ENCODE measurements at regions not wholly inside any gene's neighbourhood (a gene's known extent, or its start where the extent isn't known, plus 50 kb on each side); places are given as distances from the start of the nearest gene placed in this dataset.
"Not testable (repeated sequence)": the region's sequence is repeated elsewhere in the genome, so short reads cannot be mapped to it uniquely, and the experiment has no call there.

- no peak for DNase-seq (ENCODE audit: insufficient read length)
- FAIRE-seq: no peak
- TF ChIP-seq POLR2AphosphoS5 (IDR thresholded peaks at IDR 0.05; ENCODE audit: low read depth, low read length) (no peak), POLR2A (IDR thresholded peaks at IDR 0.05; ENCODE audit: low read depth, low read length) (no peak), TAF1 (IDR thresholded peaks at IDR 0.05; ENCODE audit: borderline replicate concordance, low read depth, low read length) (no peak)
Measured at GRCh38 chr1:60942291-60942690, 140.1 kb upstream of the NFIA start.

DNA sequence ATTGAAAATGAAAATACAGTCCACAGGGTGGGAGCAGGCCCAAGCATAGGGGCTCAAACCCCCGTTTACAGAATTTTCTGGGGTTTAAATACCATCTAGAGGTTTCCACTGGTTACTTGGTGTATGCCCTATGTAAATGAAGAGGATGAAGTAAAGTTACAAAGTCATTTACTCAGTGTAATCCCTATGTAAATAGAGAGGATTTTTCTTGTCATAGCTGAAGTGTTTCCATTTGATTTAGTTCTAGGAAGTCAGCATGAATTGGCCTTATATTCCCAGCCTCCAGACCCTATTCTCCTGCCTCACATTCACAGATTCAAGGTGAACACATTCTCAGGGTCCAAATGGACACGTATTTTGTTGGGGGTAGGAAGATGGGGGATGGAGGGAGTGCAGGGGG lies 141.7 kb upstream of the NFIA start:
- not testable (repeated sequence) for FAIRE-seq; DNase-seq (ENCODE audit: insufficient read length)

DNA sequence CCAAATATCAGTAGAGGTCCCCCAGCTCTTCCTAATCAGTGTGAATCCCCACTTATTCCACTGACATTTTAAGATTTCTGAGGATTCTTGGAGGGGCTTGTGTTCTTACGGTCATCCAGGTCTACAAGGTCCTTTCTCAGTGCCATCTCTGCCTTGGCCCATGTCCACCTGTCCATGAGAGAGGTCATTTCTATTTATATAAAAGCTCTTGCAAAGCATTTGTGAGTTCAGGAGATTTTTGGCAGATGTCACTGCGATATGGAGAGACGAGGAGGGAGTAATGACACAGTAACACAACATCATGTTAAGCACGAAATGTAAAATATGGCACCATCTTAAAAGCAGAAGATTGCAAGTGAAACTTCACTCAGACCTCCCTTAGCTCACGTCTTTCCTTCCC lies 144.6 kb upstream of the NFIA start:
- no peak for TF ChIP-seq TAF1 (IDR thresholded peaks at IDR 0.05; ENCODE audit: borderline replicate concordance, low read depth, low read length)
- TF ChIP-seq POLR2AphosphoS5 (IDR thresholded peaks at IDR 0.05; ENCODE audit: low read depth, low read length): no peak
- no peak for TF ChIP-seq POLR2A (IDR thresholded peaks at IDR 0.05; ENCODE audit: low read depth, low read length)
- no peak for FAIRE-seq

GRCh38 chr1:60936591-60937342 lies 145.6 kb upstream of the NFIA start:
- no peak for TF ChIP-seq TAF1 (IDR thresholded peaks at IDR 0.05; ENCODE audit: borderline replicate concordance, low read depth, low read length)
- no peak for TF ChIP-seq POLR2AphosphoS5 (IDR thresholded peaks at IDR 0.05; ENCODE audit: low read depth, low read length)
- TF ChIP-seq POLR2A (IDR thresholded peaks at IDR 0.05; ENCODE audit: low read depth, low read length): no peak
- DNase-seq (ENCODE audit: insufficient read length): no peak
- no peak for FAIRE-seq

More for the DNA sequence above, 144.6 kb upstream of the NFIA start:
- DNase-seq (ENCODE audit: insufficient read length): no peak

DNA sequence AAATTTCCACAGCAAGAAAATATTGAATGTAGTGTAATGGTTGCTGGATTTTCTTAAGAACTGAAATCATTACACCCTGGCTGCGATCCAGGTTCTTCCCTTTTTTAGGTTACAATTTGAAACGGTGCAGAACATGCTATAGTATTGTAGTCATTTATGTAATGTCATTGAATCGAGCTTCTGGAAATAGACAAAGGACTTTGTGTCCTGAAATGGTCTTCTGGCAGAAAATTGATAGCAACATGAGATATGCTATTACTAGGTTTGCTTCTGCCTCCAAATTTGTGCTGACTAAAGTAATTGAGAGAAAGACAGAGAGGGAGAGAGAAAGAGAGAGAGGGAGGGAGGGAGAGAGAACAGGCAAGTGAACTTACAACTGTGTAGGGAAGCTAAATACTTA lies 146.2 kb upstream of the NFIA start:
- no peak for DNase-seq (ENCODE audit: insufficient read length)

GRCh38 chr1:60935599-60936110 lies 146.7 kb upstream of the NFIA start:
- no peak for TF ChIP-seq TAF1 (IDR thresholded peaks at IDR 0.05; ENCODE audit: borderline replicate concordance, low read depth, low read length)
- no peak for TF ChIP-seq POLR2A (IDR thresholded peaks at IDR 0.05; ENCODE audit: low read depth, low read length)
- no peak for TF ChIP-seq POLR2AphosphoS5 (IDR thresholded peaks at IDR 0.05; ENCODE audit: low read depth, low read length)
- no peak for DNase-seq (ENCODE audit: insufficient read length)
- no peak for FAIRE-seq

More for the DNA sequence above, 146.2 kb upstream of the NFIA start:
- no peak for TF ChIP-seq POLR2AphosphoS5 (IDR thresholded peaks at IDR 0.05; ENCODE audit: low read depth, low read length)
- no peak for TF ChIP-seq POLR2A (IDR thresholded peaks at IDR 0.05; ENCODE audit: low read depth, low read length)
- TF ChIP-seq TAF1 (IDR thresholded peaks at IDR 0.05; ENCODE audit: borderline replicate concordance, low read depth, low read length): no peak
- FAIRE-seq: no peak

GRCh38 chr1:60930130-60930529 lies 152.2 kb upstream of the NFIA start:
- TF ChIP-seq POLR2A (IDR thresholded peaks at IDR 0.05; ENCODE audit: low read depth, low read length): no peak
- no peak for TF ChIP-seq TAF1 (IDR thresholded peaks at IDR 0.05; ENCODE audit: borderline replicate concordance, low read depth, low read length)
- TF ChIP-seq POLR2AphosphoS5 (IDR thresholded peaks at IDR 0.05; ENCODE audit: low read depth, low read length): no peak
- DNase-seq (ENCODE audit: insufficient read length): no peak
- FAIRE-seq: no peak

- no peak for FAIRE-seq
- DNase-seq (ENCODE audit: insufficient read length): no peak
- TF ChIP-seq POLR2AphosphoS5 (IDR thresholded peaks at IDR 0.05; ENCODE audit: low read depth, low read length) (no peak), TAF1 (IDR thresholded peaks at IDR 0.05; ENCODE audit: borderline replicate concordance, low read depth, low read length) (no peak), POLR2A (IDR thresholded peaks at IDR 0.05; ENCODE audit: low read depth, low read length) (no peak)
Measured at GRCh38 chr1:60924964-60925798, 157.2 kb upstream of the NFIA start.

GRCh38 chr1:60924165-60924564 lies 158.2 kb upstream of the NFIA start:
- FAIRE-seq (no peak), DNase-seq (ENCODE audit: insufficient read length) (no peak)
- TF ChIP-seq POLR2A (IDR thresholded peaks at IDR 0.05; ENCODE audit: low read depth, low read length) (no peak), POLR2AphosphoS5 (IDR thresholded peaks at IDR 0.05; ENCODE audit: low read depth, low read length) (no peak), TAF1 (IDR thresholded peaks at IDR 0.05; ENCODE audit: borderline replicate concordance, low read depth, low read length) (no peak)

DNA sequence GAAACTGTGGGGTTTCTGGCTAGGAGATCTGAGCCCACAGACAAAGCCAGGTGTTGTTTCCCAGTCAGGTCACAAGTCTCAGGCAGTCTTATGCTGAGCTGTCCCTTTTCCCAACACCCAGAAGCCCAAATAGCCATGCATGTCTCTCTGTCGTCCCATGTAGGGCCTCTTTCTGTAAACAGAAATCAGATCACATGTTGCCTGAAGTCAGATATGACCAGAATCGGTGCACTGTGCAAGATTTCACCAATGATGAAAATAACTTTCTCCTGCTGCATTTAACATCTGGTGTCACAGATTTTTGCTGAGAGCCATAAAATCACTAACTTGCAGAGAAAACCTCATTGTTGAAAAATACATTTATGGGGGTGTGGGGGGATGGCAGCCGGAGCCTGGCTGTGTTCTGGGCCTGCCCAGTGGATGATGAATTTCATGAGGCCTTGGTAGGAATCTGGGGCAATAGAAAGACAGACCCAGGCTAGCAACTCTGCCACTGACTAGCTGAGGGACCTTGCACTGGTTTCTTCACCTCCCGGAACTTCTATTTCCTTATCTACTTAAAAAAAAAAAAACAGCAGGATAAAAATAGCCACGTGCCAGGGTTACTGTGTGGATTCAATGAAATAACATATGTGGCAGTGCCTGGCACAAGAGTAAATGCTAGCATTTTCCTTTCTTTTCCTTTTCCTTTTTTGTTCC lies 158.8 kb upstream of the NFIA start:
- no peak for DNase-seq (ENCODE audit: insufficient read length)
- TF ChIP-seq TAF1 (IDR thresholded peaks at IDR 0.05; ENCODE audit: borderline replicate concordance, low read depth, low read length) (no peak), POLR2AphosphoS5 (IDR thresholded peaks at IDR 0.05; ENCODE audit: low read depth, low read length) (no peak), POLR2A (IDR thresholded peaks at IDR 0.05; ENCODE audit: low read depth, low read length) (no peak)

DNA sequence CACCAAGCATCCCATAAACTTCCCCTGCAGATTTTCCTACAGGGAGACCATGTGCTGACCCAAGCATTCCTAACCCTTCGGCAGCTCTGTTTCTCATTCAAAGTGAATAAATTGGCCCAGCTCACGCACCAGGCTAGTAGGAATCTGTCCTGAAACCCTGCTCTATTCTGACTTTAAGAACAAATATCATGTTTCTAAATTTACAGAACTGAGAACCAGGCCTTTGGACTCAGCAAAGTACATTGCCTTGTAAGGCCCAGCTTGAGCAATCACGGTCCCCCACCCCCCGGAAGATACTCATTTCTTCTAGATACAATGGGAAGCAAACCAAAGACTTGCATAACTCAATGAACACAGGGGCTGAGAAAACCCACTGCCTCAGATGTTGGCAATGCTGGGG lies 160.1 kb upstream of the NFIA start:
- FAIRE-seq (no peak), DNase-seq (ENCODE audit: insufficient read length) (no peak)
- TF ChIP-seq POLR2A (IDR thresholded peaks at IDR 0.05; ENCODE audit: low read depth, low read length): no peak
- no peak for TF ChIP-seq POLR2AphosphoS5 (IDR thresholded peaks at IDR 0.05; ENCODE audit: low read depth, low read length)
- TF ChIP-seq TAF1 (IDR thresholded peaks at IDR 0.05; ENCODE audit: borderline replicate concordance, low read depth, low read length): no peak

More for the DNA sequence above, 158.8 kb upstream of the NFIA start:
- no peak for FAIRE-seq

Data from GM12892 (cell line).